8988T (cell line): ENCODE measurements at regions not wholly inside any gene's neighbourhood (a gene's known extent, or its start where the extent isn't known, plus 50 kb on each side); places are given as distances from the start of the nearest gene placed in this dataset.

Experiments used
- DNase-seq: peaks from one replicate; pipeline ENCODE4 v3.0.0; 2011

DNA sequence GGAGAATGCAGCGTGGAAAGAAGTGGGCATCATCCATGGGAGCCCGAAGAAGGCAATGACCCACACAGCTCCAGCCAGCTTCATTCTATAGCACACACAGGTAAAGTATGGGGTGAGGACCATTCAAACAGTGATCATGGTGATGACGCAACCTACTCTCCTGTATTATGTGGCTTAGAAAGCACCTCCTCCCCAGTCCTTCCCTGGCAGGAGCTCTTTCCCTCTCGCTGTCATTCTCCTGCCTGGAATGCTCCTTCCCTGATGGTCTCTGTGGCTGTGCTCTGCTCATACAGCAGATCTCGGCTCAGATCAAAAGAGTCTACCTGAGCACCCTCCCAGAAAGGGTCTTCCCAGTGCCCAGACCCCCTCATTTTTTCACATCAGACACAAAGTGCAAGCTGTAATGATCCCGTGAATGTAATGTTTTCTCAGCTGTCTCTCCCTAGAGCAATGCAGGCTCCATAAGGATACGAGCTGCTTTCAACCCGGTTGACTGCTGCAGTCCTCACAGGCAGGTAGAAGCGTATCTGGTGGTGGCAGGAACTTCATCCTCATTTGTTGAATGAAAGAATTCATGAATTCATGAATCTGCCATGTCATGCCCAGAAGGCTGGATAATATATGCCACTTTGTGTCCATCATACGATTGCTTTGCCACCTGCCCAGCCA lies 248.8 kb downstream of the HS3ST3A1 start:
- no peak for DNase-seq

DNA sequence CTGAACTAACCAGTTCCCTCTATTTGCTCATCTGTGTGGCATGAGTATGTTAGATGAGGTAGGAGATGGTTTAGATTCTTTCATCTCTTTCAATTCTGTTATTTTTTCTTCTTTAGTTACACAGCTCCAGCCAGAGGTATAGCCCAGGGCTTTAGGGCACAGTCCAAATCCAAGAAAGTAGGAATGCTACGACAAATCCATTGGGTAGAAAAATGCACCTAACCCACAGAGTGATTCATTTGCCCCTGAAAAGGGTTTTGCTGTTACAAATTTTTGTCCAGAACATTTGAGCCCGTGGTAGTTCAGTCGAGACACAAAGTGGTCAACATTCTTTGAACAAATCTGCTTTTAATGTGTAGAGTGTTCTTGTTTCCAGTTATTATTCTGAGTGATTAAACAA lies 250.7 kb downstream of the HS3ST3A1 start:
- DNase-seq: no peak

DNA sequence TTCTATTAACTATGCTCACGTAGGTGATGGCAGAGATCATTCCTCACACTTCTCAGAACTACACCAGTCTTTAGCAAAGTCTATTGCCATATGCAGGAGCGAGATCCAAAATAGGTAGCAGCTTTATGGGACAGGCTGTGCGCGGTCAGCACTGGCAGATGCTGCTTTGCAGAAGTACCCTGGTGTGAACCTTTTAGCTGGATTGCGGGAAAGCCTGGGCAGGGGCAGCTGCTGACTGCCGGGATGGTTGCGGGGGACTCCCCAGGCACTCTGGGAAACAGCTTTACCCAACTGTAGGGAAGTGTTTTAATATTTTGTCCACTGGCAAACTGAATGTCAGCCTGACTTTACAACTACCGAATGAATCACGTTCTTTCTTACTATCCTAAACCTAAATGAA lies 251.3 kb downstream of the HS3ST3A1 start:
- no peak for DNase-seq

DNA sequence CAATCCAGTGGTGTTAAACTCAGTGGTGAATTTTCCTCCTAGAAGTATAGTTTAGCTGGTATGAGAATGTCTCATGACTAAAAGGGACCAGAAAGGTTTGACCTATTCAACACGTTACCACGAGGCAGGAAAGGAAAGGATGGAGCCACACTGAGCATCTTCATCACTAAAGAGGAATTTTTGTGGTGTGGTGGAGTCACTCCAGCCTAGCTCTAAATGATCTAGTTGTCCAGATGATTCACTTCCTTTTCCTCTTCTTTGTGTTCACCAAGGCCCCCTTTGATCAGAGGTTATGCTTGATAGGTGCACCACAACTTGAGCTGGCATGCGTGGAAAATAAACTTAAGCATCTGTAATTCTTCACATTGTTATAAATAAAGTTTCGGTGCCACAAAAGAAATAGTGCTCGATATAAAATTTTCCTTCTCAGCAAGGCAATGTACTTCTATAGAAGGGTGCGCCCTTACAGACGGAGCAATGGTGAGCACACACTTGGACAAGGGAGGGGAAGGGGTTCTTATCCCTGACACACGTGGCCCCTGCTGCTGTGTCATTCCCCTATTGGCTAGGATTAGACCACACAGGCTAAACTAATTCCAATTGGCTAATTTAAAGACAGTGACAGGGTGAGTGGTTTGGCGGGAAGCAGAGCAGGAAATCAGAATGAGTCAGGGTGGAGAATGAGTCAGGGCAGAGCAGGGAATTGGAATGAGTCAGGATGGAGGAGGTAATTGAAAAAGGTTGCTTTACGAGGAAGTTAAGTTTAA lies 254.6 kb downstream of the HS3ST3A1 start:
- DNase-seq: no peak

DNA sequence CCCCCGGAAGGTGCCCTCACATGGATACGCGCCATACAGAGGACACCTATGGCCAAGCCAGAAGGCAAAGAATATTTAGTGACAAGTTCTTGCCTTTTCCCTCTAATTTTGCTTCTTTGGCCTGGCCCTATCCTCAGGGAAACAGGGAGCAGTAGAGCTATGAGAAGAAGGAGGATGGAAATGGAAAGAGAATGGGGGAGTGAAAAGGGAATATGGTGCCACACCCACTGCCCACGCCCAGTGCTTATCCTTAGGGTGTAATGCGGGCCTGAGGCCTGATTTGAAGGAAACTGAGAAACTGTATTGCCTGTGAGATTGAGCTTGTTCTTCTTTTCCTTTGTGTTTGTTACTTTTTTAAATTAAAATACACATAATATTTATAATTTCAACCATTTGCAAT lies 255.1 kb downstream of the HS3ST3A1 start:
- DNase-seq: no peak

DNA sequence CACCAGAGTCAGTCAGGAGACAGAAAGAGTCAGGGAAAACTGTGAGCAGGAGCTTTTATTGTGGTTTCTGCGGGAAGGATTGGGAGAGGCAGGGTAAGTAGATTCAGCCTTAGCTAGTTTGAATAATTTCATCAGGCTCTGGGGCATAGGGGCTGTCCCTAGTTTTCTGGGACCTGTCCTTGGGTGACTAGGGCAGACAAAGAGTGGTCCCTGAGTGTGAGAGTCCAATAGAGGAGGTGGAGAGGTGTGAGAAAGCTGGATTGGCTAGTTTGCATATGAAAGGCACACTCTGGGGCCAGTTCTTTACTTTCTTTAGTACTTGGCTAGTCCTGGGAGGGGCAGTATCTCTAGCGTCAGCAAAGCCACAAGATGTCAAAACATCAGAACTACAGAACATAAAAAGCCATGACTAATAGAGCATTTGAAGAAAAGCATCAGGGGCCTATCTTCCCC lies 255.6 kb downstream of the HS3ST3A1 start:
- DNase-seq: no peak

DNA sequence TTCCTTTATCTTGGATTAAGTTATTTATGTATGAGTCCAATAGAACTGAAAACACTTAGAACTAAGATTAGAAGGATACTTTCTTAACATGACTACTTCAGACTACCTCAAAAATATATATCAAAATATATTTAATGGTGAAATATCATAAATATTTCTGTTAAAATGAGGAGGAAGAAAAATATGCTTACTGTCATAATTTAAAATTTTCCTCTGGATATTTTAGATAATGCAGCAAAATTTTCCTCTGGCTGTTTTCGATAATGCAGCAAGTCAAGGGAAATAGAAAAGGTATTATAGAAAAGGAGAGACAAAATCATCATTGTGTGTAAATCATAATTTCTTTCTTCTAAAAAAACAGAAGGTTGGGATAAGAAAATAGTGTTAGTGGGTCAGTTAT lies 263.3 kb downstream of the HS3ST3A1 start:
- DNase-seq: no peak

DNA sequence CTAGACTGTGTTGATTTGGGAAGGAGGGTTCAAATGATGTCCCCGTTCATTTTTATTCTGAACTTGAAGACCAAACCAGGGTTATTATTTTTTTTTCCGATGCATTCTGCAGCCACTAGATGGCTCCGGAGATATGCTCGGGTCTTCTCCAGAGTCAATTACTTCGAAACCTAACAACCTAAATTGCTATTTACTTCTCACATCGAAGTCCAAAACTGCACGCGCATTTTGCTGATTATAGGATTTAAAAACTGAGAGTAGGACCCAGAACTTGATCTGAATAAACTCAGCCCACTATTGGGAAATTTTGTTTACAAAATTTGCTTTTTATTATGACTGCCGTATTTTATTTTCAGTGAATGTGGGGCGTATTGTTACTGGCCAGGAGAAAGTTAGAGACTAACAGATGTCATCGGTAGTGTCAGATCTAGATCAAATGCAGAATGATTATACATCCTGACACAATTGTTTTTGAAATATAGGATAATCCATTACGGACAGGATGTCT lies 263.8 kb downstream of the HS3ST3A1 start:
- no peak for DNase-seq

DNA sequence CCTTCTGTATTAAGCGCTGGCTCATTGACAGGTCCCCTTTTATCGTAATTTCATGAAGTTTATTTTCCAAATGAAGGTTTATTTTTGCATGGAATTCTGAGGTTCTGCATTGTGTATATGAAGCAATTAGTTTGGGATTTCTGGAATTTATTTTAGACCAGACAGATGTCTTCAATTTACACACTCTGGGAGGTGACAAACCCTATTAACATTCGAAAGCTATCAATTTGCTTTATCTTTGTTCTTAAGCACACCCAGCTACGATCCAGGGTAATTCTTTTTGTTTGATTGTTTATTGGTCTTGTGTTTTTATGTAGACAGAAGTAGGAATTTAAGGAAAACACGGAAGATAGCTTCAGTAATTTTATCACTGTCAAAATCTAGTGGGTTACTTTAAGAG lies 264.6 kb downstream of the HS3ST3A1 start:
- no peak for DNase-seq

DNA sequence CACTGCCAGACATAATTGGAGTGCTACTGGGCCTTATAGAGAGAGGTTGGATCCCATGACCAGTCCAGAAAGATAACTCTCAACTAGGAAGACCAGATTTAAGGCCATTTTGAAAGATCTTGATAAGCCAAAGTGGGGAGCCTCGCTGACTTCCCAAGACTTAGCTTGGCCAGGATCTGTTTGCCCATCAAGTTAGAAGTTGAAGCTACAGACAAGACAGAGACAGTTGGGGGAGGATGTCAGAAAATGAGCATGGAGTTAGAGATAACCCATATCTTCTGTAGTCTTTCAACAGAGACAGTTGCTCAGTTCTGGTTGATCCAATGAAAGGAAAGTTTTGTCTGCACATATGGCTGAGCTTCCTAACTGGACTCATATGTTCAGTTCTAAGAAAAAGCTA lies 267.4 kb downstream of the HS3ST3A1 start:
- DNase-seq: no peak

DNA sequence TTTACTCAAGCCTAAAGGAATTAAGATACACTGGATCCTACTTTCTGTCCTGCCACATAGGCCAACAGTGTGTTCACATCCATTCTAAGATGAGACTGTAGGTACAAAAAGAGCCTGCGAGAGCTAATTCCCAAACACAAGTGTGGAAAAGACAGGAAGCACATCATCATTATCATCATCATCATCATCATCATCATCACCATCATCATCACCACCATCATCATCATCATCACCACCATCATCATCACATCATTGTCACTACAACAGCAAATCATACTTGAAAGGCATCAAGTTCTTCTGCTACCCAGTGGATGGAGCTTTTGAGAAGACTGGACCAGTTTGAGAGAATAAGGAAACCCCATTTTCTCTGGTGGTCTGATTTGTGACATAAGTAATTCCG lies 268.1 kb downstream of the HS3ST3A1 start:
- DNase-seq: no peak

DNA sequence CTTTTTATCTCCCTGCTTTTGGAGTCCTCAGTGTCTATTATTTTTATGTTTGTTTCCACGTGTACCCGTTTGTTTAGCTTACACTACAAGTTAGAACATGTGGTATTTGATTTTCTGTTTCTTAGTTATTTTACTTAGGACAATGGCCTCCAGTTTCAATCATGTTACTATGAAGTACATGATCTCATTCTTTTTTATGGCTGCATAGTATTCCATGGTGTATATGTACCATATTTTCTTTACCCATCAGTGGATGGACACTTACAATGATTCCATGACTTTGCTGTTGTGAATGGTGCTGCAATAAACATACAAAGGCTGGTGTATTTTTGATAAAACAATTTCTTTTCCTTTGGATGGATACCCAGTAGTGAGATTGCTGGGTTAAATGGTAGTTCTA lies 269.5 kb downstream of the HS3ST3A1 start:
- no peak for DNase-seq

DNA sequence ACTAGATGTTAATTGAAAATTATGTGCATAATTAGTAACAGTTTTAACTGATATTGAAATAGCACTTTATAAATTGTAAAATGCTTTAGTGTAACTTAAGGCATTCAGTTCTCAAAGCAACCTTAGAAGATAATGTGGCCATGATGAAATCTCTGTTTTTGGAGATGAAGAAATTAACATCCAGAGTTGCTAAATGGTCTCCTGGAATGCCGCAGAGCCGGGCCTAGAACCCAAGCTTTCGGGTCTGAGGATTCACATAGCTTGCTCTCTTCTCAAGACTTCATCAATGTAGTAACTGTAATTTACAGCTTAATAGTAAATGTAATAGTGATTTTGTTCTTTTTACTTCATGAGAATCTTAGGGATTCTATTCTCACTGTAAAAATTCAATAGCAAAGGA lies 272.3 kb downstream of the HS3ST3A1 start:
- no peak for DNase-seq

DNA sequence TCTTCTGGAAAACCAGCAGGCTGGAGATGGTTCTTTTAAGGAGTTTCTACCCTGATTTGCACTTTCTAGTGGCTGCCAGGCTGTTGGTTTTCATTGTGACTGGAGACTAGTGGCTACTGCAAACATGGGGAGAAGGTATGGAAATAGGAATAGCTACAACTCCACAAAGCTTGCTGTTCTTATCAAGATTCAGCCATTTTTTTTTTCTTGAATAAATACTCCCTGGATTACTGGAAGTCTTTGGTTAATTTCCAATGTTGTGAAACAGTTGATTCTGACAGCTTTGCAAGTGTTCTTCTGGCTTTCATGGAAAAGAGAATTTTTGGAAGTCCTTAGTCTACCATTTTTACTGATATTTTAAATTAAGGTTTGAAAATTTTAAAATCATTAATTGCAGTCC lies 277.7 kb downstream of the HS3ST3A1 start:
- DNase-seq: no peak

DNA sequence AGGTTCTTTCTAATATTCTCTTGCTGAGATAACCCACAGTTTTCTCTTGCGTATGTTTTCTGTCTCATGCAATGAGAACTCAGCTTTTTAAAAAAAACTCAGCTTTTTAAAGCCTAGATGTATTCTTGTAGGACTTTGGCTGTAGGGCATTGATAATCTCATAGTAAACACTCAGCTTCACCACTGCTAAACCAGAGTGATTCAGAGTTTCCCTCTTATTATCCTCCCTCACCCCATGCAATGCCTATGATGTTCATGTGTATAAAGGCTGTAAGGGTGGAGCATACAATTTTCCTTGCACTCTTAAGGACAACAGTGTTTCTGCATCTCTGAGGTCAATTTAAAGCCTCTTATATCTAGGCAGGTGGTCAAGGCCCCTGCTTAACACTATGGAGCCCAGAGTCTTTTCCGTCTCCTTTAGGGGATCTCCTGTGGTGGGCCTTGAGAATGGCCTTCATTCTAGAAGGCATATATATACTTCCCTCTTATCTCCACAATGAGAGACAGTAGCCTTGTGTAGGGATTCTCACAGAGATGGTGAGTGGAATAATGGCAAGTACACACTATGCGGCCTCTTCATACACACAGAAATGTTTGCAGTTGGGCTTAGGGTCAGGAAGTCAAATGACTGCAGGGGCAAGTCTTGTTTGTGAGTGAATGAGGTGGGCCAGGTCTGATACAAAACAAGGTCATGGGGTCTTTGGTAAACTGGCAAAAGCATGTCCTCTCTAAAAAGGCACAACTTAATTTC lies 279.6 kb downstream of the HS3ST3A1 start:
- no peak for DNase-seq

DNA sequence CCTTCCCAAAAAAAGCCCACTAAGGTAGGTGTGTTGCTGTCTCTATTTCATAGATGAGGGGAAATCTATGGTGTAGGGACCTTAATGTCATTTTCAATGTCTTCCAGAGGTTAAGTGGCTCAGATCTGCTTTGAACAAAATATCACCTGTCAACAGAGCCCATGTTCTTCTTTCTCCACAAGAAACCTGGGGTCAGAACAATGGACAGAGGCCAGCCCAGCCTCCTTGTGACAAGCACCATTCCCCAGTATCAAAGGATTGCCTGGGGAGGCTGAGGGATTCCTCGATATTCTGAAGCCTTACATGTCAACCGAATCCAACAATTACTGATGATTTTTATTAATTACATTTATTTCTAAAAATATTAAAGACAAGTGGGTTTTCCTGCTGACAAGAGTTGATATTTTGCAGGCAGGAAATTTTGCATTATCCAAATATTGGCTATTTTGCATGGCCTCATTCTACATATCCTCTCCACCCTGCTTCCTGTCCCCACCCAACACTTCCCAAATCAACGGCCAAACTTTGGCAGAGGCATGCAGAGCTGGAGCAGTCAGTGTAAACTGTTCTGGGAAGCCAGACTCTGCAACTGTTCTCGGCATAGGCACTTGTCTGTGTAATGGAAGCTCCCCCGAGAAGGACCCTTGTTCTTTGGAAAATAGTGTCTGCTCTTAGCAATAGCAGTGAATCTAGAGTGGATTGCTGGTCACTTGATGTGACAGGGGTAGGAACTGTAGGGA lies 281.5 kb downstream of the HS3ST3A1 start:
- no peak for DNase-seq

DNA sequence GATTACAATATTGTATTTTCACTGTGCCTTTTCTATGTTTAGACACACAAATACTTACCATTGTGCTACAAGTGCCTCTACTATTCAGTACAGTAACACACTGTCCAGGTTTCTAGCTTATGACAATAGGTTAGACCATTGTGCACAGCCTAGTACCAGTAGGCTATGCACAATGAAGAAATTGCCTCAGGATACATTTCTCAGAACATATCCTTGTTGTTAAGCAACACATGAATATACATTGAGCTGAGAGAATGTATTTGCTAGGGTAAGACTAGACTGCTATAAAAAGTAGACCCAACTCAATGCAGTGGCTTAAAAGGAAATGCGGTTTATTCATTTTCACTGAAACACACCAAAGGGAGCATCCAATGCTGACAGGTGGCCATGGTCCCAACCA lies 285.1 kb downstream of the HS3ST3A1 start:
- DNase-seq: no peak

DNA sequence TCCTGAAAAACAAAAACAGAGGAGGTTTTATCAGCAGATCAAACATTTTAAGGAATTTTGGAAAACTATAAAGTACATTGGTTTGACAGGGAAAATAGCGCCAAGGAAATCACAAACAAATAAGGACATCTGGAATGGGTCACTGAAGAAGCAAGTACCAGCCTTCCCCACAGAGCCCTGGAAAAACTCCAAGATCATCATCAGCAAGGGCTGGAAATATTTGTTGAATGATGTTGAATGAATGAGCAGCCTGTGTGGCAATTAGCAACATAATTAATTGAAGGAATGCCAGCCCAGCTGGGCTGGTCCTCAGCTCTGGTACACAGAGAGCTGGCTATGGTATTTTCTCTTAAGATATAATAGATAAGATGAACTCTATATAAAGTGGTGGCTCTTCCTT lies 290.4 kb downstream of the HS3ST3A1 start:
- DNase-seq: no peak

DNA sequence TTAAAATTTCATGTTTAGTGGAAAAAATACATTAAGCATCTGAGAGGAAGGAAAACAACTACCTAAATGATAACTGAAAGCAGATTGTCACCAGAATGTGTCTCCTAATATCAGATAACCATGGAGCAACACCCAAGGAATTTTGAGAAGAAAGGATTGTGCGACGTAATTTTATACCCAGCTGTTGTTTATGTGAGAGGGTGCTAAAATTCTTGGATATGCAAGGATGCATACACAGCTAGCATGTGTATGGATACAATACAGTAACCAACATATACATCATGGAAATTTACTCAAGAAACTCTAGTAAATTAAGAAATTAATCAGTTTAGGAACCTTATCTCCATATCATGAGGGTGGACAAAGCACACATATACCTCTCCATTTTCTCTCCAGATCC lies 290.9 kb downstream of the HS3ST3A1 start:
- DNase-seq: no peak

DNA sequence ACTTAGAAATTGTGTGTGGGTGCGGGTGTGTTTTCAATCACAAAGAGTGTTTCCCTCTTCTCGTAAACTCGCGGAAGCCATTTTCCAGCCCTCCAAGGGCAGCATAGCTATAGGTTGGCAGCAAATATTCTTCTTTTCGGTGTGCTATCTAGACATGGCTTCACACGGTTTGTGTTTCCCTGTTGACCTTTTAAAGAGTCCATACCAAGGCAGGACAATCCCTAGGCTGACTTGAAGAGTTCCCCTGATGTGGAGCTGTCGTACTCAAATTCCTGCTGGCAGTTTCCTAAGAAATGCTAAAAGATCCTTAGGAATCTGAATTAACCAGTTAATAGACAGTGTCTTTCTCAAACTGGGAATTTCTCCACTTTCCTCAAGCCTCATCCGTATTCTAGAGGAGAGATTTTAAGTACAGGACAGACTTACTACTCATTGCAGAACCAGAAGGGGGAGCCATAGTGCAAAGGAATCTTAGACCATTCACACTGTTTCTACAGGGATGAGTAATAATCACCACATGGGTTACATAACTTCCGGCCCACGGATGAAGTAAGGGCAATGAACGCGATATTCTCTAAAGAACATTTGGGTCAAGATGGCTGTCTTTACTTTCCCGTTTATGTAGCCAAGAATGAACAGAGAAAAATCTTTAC lies 288.6 kb upstream of the ELAC2 start:
- DNase-seq: no peak

DNA sequence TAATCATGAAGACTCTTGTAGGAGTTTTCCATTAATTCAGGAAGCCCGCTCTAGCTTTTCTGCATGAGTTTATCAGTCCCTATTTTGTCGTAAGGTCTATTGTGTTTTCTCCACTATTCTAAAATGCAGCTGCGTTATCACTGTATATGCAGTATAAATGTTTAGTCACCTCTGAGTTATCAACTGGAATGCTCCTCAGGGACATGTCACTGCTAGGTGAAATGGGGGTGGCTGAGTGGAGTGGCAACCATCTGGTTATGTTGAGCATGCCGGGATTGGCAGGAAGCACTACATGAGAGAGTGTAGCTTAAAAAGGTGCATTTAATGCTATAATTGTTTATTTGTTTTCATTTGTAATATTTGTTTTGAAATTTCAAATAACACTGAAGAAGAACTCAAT lies 285.2 kb upstream of the ELAC2 start:
- no peak for DNase-seq

DNA sequence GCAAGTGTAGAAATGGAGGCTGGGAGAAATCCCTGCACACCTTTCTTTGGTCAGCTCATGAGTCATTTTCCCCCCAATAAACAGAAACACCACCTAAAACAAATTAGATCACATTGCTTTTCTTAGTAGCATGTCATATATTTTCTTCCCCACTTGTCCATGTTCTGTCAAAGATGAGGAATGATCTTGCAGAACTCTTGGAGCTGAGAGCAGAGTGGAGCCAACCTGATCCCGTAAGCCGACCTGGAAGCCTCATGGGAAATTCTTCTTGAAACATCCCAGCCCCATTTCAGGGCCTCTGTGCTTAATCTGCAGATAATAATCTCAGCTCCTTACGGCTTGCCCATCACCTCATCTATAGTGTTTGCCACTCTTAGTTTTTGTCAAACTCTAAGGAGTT lies 284.6 kb upstream of the ELAC2 start:
- DNase-seq: no peak

DNA sequence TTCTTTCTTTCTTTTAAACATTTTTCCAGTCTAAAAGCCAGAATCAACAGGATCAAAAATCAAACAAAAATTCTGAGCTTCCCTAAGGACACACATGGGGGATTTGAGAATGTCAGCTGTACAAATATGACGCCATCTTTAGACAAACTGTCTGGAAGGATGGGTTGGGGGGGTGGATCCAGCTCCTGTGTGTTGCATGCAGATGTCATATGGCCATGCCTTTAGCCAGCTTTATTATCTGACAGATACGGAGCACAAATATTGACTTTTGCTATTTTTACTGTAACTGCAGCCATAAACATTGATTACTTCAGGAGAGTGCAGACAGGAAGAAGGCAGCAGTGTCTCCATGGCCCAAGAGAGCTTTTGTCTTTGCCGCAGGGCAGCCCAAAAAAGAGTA lies 279.4 kb upstream of the ELAC2 start:
- DNase-seq: no peak
